H1 (cell line): ENCODE measurements at regions not wholly inside any gene's neighbourhood (a gene's known extent, or its start where the extent isn't known, plus 50 kb on each side); places are given as distances from the start of the nearest gene placed in this dataset.
A peak's percentile ranks its signal among the peaks of the same experiment; 100 is the strongest.

ENCODE experiments used
- CTCF ChIA-PET: fragments of 300-600 bp; sonication (Branson Sonifier 250); formaldehyde crosslinking; loops from one replicate; lab custom pipeline; 2021; ENCODE audit not compliant: partially characterized antibody; lab: Charles Lee
- POLR2A ChIA-PET: fragments of 300-600 bp; sonication (Branson Sonifier 250); formaldehyde crosslinking; loops from one replicate; lab custom pipeline; 2021; ENCODE audit warnings: inconsistent platforms; ENCODE audit not compliant: partially characterized antibody; lab: Charles Lee
- DNase-seq, 2 experiments: peaks; one replicate each; pipeline versions ENCODE4 v3.0.0 to v3.0.0-alpha.2; 2010 to 2022; ENCODE audit warnings: low spot score in 2 of 2, low read depth in 1 of 2, mixed read lengths in 1 of 2
- FAIRE-seq: peaks from 2 replicates; lab custom pipeline; 2011; peaks lifted over from hg19 to GRCh38; lab: Jason Lieb, UNC
- H2AFZ ChIP-seq: 2 replicates; pipeline ENCODE4 v1.8.1; 2012; ENCODE audit warnings: low read length, inconsistent platforms
- H2AK5ac ChIP-seq: 2 replicates; pipeline ENCODE4 v1.6.1; 2013; ENCODE audit warnings: low read depth, low read length
- H2BK120ac ChIP-seq: replicated peaks from 2 replicates; pipeline ENCODE3; 2013; ENCODE audit warnings: low read depth, low read length, inconsistent platforms
- H2BK12ac ChIP-seq: 2 replicates; pipeline ENCODE4 v1.6.1; 2013; ENCODE audit warnings: low read depth, low read length
- H2BK15ac ChIP-seq: 2 replicates; pipeline ENCODE4 v1.6.1; 2013; ENCODE audit warnings: low read length
- H2BK20ac ChIP-seq: 2 replicates; pipeline ENCODE4 v1.6.1; 2013; ENCODE audit warnings: low read length
- H2BK5ac ChIP-seq: 2 replicates; pipeline ENCODE4 v1.6.1; 2013; ENCODE audit warnings: low read depth, low read length
- H3K14ac ChIP-seq: 2 replicates; pipeline ENCODE4 v1.6.1; 2013; ENCODE audit warnings: inconsistent platforms; ENCODE audit not compliant: insufficient read length
- H3K18ac ChIP-seq: 2 replicates; pipeline ENCODE4 v1.6.1; 2013; ENCODE audit warnings: low read length; ENCODE audit errors: extremely low read depth
- H3K23ac ChIP-seq: 2 replicates; pipeline ENCODE4 v1.6.1; 2013; ENCODE audit warnings: inconsistent platforms; ENCODE audit not compliant: insufficient read length
- H3K23me2 ChIP-seq: 2 replicates; pipeline ENCODE4 v1.6.1; 2013; ENCODE audit warnings: low read depth, low read length
- H3K27ac ChIP-seq: 2 replicates; pipeline ENCODE4 v1.6.1; 2011; ENCODE audit warnings: low read depth, low read length, inconsistent platforms
- H3K27me3 ChIP-seq, 4 experiments: replicated peaks in 1 of 4; 1 replicate in 1 of 4; 2 replicates in 3 of 4; pipeline versions ENCODE4 v1.6.1 to v1.8.1; 2011 to 2013; ENCODE audit warnings: low read length in 3 of 4, mild to moderate bottlenecking in 3 of 4, inconsistent platforms in 2 of 4, mixed read lengths in 2 of 4, moderate library complexity in 1 of 4; ENCODE audit not compliant: control insufficient read depth in 3 of 4, insufficient read depth in 3 of 4; ENCODE audit errors: extremely low read depth in 1 of 4
- H3K36me3 ChIP-seq, 4 experiments: 2 replicates each; pipeline versions ENCODE4 v1.6.1 to v1.8.1; 2011 to 2013; ENCODE audit warnings: mild to moderate bottlenecking in 4 of 4, low read length in 3 of 4, moderate library complexity in 2 of 4, control low read depth in 1 of 4, inconsistent platforms in 1 of 4; ENCODE audit not compliant: insufficient read depth in 4 of 4, control insufficient read depth in 2 of 4
- H3K4ac ChIP-seq: replicated peaks from 2 replicates; pipeline ENCODE3; 2013; ENCODE audit warnings: low read length, low read depth, mixed read lengths, inconsistent platforms; ENCODE audit not compliant: insufficient read length
- H3K4me1 ChIP-seq, 4 experiments: replicated peaks in 1 of 4; 1 replicate in 1 of 4; 2 replicates in 3 of 4; pipeline versions ENCODE4 v1.6.1 to v1.8.1; 2011 to 2013; ENCODE audit warnings: low read length in 3 of 4, inconsistent platforms in 2 of 4, mixed read lengths in 1 of 4; ENCODE audit not compliant: insufficient read depth in 4 of 4, control insufficient read depth in 3 of 4
- H3K4me2 ChIP-seq, 2 experiments: 2 replicates each; pipeline versions ENCODE4 v1.6.1 to v1.8.1; 2011 to 2013; ENCODE audit warnings: low read depth in 2 of 2, low read length in 2 of 2, control low read depth in 1 of 2, inconsistent platforms in 1 of 2, mild to moderate bottlenecking in 1 of 2; ENCODE audit not compliant: insufficient read depth in 1 of 2
- H3K4me3 ChIP-seq, 4 experiments: fragments of 200-600, 300-600 bp in 1 of 4; sonication (generic), shearing (Covaris generic), sonication (Bioruptor Twin) in 1 of 4; 2 replicates each; pipeline versions ENCODE4 v1.5.1 to v1.8.1; 2011 to 2016; ENCODE audit warnings: low read length in 4 of 4, low read depth in 3 of 4, control low read depth in 2 of 4, inconsistent platforms in 2 of 4, mild to moderate bottlenecking in 2 of 4, mixed read lengths in 1 of 4, moderate library complexity in 1 of 4; ENCODE audit not compliant: insufficient read depth in 2 of 4; ENCODE audit errors: extremely low read depth in 1 of 4
- H3K56ac ChIP-seq: replicated peaks from 2 replicates; pipeline ENCODE3; 2013; ENCODE audit warnings: low read depth, mild to moderate bottlenecking, mixed read lengths, low read length, inconsistent platforms; ENCODE audit not compliant: insufficient read length
- H3K79me1 ChIP-seq: 2 replicates; pipeline ENCODE4 v1.6.1; 2013; ENCODE audit warnings: low read depth, low read length, control low read depth
- H3K79me2 ChIP-seq, 2 experiments: 2 replicates each; pipeline versions ENCODE4 v1.6.1 to v1.8.1; 2012 to 2013; ENCODE audit warnings: low read length in 2 of 2, mild to moderate bottlenecking in 2 of 2, inconsistent platforms in 1 of 2; ENCODE audit not compliant: insufficient read depth in 2 of 2, control insufficient read depth in 1 of 2
- H3K9ac ChIP-seq, 4 experiments: replicated peaks in 1 of 4; 1 replicate in 1 of 4; 2 replicates in 3 of 4; pipeline versions ENCODE4 v1.6.1 to v1.8.1; 2011 to 2013; ENCODE audit warnings: low read depth in 3 of 4, low read length in 3 of 4, control low read depth in 2 of 4, mild to moderate bottlenecking in 2 of 4, moderate library complexity in 2 of 4, inconsistent platforms in 1 of 4; ENCODE audit errors: extremely low read depth in 1 of 4
- H3K9me3 ChIP-seq, 2 experiments: 2 replicates each; pipeline versions ENCODE4 v1.6.1 to v1.8.1; 2012 to 2013; ENCODE audit warnings: mild to moderate bottlenecking in 2 of 2, moderate library complexity in 2 of 2, control low read depth in 1 of 2, inconsistent platforms in 1 of 2, low read depth in 1 of 2, low read length in 1 of 2, mixed read lengths in 1 of 2; ENCODE audit not compliant: insufficient read depth in 2 of 2
- H4K20me1 ChIP-seq, 2 experiments: replicated peaks in 1 of 2; 2 replicates each; pipeline versions ENCODE3 to v1.8.1; 2011 to 2013; ENCODE audit warnings: inconsistent platforms in 2 of 2, low read length in 2 of 2, mild to moderate bottlenecking in 1 of 2; ENCODE audit not compliant: insufficient read depth in 2 of 2, control insufficient read depth in 1 of 2
- H4K5ac ChIP-seq: 2 replicates; pipeline ENCODE4 v1.6.1; 2013; ENCODE audit warnings: low read length, low read depth, mixed read lengths, inconsistent platforms; ENCODE audit not compliant: insufficient read length
- H4K8ac ChIP-seq: 2 replicates; pipeline ENCODE4 v1.8.0; 2013; ENCODE audit warnings: mild to moderate bottlenecking, moderate library complexity, low read length, inconsistent platforms; ENCODE audit not compliant: insufficient read depth; ENCODE audit errors: extremely low read depth
- H4K91ac ChIP-seq: replicated peaks from 2 replicates; pipeline ENCODE3; 2013; ENCODE audit warnings: low read length, mixed read lengths, inconsistent platforms; ENCODE audit not compliant: insufficient read length
- YY1 ChIP-seq: IDR thresholded peaks from 2 replicates; pipeline ENCODE4 v1.6.1; 2011; ENCODE audit warnings: low read depth, mild to moderate bottlenecking, low read length
- WGBS, 2 experiments: shearing (Covaris generic) in 1 of 2; methylation state at CpG; one replicate each; pipeline versions ENCODE4 v1.1.6 to v1.1.7; 2013 to 2015; ENCODE audit warnings: low lambda C conversion rate in 2 of 2, mixed read lengths in 2 of 2, inconsistent platforms in 1 of 2, low coverage in 1 of 2, missing lambda C conversion rate in 1 of 2; ENCODE audit not compliant: insufficient replicate concordance in 2 of 2, insufficient coverage in 1 of 2, insufficient read length in 1 of 2; ENCODE audit errors: extremely low coverage in 1 of 2, missing lambda C conversion rate in 1 of 2; 5-methylcytosine and 5-hydroxymethylcytosine counted together

- DNase-seq, result no peak
- Histone ChIP-seq H2BK12ac (no peak overlapping the region), H4K8ac (no peak overlapping the region), H3K27ac (no peak overlapping the region), H3K4me3 (no peak overlapping the region), H3K79me2 (no peaks in the 10 kb centered on the region), H4K20me1 (no peaks in the 10 kb centered on the region), H3K18ac (no peak overlapping the region), H2BK20ac (no peak overlapping the region), H3K4ac (no peak overlapping the region), H3K9ac (no peak overlapping the region), H4K5ac (no peak overlapping the region), H2BK15ac (no peak overlapping the region), H3K14ac (no peak overlapping the region), H2AFZ (no peak overlapping the region), H3K23ac (no peak overlapping the region), H3K56ac (no peak overlapping the region), H2BK5ac (no peak overlapping the region), H4K91ac (no peak overlapping the region), H3K27me3 (no peaks in the 10 kb centered on the region), H3K4me1 (peaks cover 2 to 5% (median 4%) of the 10 kb centered on the region in 4 experiments; a peak in 5 of 7 replicates), H3K79me1 (no peaks in the 10 kb centered on the region), H3K4me2 (no peak overlapping the region), H2AK5ac (no peak overlapping the region), H3K23me2 (no peaks in the 10 kb centered on the region), H3K36me3 (no peaks in the 10 kb centered on the region), H2BK120ac (no peak overlapping the region), H3K9me3 (no peaks in the 10 kb centered on the region)
- FAIRE-seq, result peak; percentile 66
- 65% methylated on average over 1 of the region's 1 CpG; no CpG with 5 or more reads in 1 of the 2 experiments for WGBS, 2 experiments
- ChIA-PET POLR2A (no interaction called here), CTCF (no interaction called here)
- no peak for TF ChIP-seq YY1
These were observed 417.0 kb downstream of the SLC4A3 start for GRCh38 chr2:220044383-220044782.
